ENCODE measurements at regions not wholly inside any gene's neighbourhood (a gene's known extent, or its start where the extent isn't known, plus 50 kb on each side); places are given as distances from the start of the nearest gene placed in this dataset.

- H3K27me3 ChIP-seq (ENCODE audit: control insufficient read depth in 1 of 2, insufficient read depth in 2 of 2, low read length in 2 of 2): 0 out of 5 replicates have a peak, but pooled peaks cover 0 to 5% of the 10 kb centered on the region in 2 experiments
- in situ Hi-C loops (cut with HindIII; ENCODE audit: extremely low pct_ligation_motif_present, low pct_unique_long_range_greater_than_20kb): loop anchor here (25.0 kb wide), 1 partner anchor 1675 kb away; no protein-coding TSS in a partner anchor
- intact Hi-C loops (cut with micrococcal nuclease; ENCODE audit: unreplicated experiment): no loop called here
These were observed 294.2 kb downstream of the LMX1A start for GRCh38 chr1:165062346-165062745.

More at GRCh38 chr1:165062346-165062745, 294.2 kb downstream of the LMX1A start:
- DNase-seq (ENCODE audit: low spot score): no peak
- Histone ChIP-seq H3K27ac (ENCODE audit: extremely low read length, insufficient read depth, low read length) (no peak overlapping the region), H3K36me3 (replicated peaks in 1 of 2; ENCODE audit: control insufficient read depth in 1 of 2, insufficient read depth in 2 of 2, low read length in 2 of 2) (no peaks in the 10 kb centered on the region), H2AFZ (ENCODE audit: low read length) (no peak overlapping the region), H3K9ac (ENCODE audit: insufficient read depth, low read depth, low read length) (no peak overlapping the region), H3K79me2 (ENCODE audit: insufficient read depth, low read length) (no peaks in the 10 kb centered on the region), H3K9me3 (ENCODE audit: low read length) (no peaks in the 10 kb centered on the region), H3K4me3 (replicated peaks in 1 of 3; ENCODE audit: insufficient read depth in 1 of 3, low read depth in 2 of 3, low read length in 3 of 3) (no peak overlapping the region), H3K4me1 (ENCODE audit: insufficient read depth, low read length) (no peaks in the 10 kb centered on the region), H4K20me1 (ENCODE audit: insufficient read depth, low read length) (no peaks in the 10 kb centered on the region), H3K4me2 (ENCODE audit: low read depth, low read length) (no peak overlapping the region)
- 7% methylated on average over 4 of the region's 4 CpGs for WGBS (ENCODE audit: low lambda C conversion rate)
- FAIRE-seq: no peak
- POLR2A ChIA-PET: no interaction called here
- ATAC-seq: no peak
- TF ChIP-seq ZSCAN30 (CRISPR knock-in tag; IDR thresholded peaks at IDR 0.05) (no peak), PTBP1 (IDR thresholded peaks at IDR 0.05; ENCODE audit: low read depth, low read length, poor library complexity, severe bottlenecking) (no peak), BCL3 (CRISPR knock-in tag; IDR thresholded peaks at IDR 0.05) (no peak), ZFP1 (CRISPR knock-in tag; IDR thresholded peaks at IDR 0.05) (no peak), ZNF652 (CRISPR knock-in tag; IDR thresholded peaks at IDR 0.05; ENCODE audit: borderline replicate concordance, low read depth) (no peak), KLF15 (CRISPR knock-in tag; IDR thresholded peaks at IDR 0.05; ENCODE audit: borderline replicate concordance) (no peak), ZNF574 (CRISPR knock-in tag; IDR thresholded peaks at IDR 0.05) (no peak), ARID4A (CRISPR knock-in tag; IDR thresholded peaks at IDR 0.05; ENCODE audit: borderline replicate concordance) (no peak), AGO2 (optimal IDR thresholded peaks at IDR 0.05; ENCODE audit: low read depth, low read length) (no peak), ZNF558 (CRISPR knock-in tag; IDR thresholded peaks at IDR 0.05; ENCODE audit: borderline replicate concordance) (no peak), KDM5B (CRISPR knock-in tag; IDR thresholded peaks at IDR 0.05; ENCODE audit: borderline replicate concordance) (no peak), ASH2L (IDR thresholded peaks at IDR 0.05; ENCODE audit: insufficient read length, low read depth, low read length) (no peak), DDIT3 (CRISPR knock-in tag; IDR thresholded peaks at IDR 0.05) (no peak), NCOR1 (IDR thresholded peaks at IDR 0.05; ENCODE audit: borderline replicate concordance, low read length) (no peak)
- CTCF ChIA-PET (ENCODE audit: low intra/inter-chr PET ratio, low total read pairs): no interaction called here
- no TSS peak for BruUV-seq (replicated peaks)
